H1 (cell line): ENCODE measurements at regions not wholly inside any gene's neighbourhood (a gene's known extent, or its start where the extent isn't known, plus 50 kb on each side); places are given as distances from the start of the nearest gene placed in this dataset.

ENCODE experiments used
- CTCF ChIA-PET: fragments of 300-600 bp; sonication (Branson Sonifier 250); formaldehyde crosslinking; loops from one replicate; lab custom pipeline; 2021; ENCODE audit not compliant: partially characterized antibody; lab: Charles Lee
- POLR2A ChIA-PET: fragments of 300-600 bp; sonication (Branson Sonifier 250); formaldehyde crosslinking; loops from one replicate; lab custom pipeline; 2021; ENCODE audit warnings: inconsistent platforms; ENCODE audit not compliant: partially characterized antibody; lab: Charles Lee
- DNase-seq, 2 experiments: peaks; one replicate each; pipeline versions ENCODE4 v3.0.0 to v3.0.0-alpha.2; 2010 to 2022; ENCODE audit warnings: low spot score in 2 of 2, low read depth in 1 of 2, mixed read lengths in 1 of 2
- FAIRE-seq: peaks from 2 replicates; lab custom pipeline; 2011; peaks lifted over from hg19 to GRCh38; lab: Jason Lieb, UNC
- H2AFZ ChIP-seq: 2 replicates; pipeline ENCODE4 v1.8.1; 2012; ENCODE audit warnings: low read length, inconsistent platforms
- H2AK5ac ChIP-seq: 2 replicates; pipeline ENCODE4 v1.6.1; 2013; ENCODE audit warnings: low read depth, low read length
- H2BK120ac ChIP-seq: replicated peaks from 2 replicates; pipeline ENCODE3; 2013; ENCODE audit warnings: low read depth, low read length, inconsistent platforms
- H2BK12ac ChIP-seq: 2 replicates; pipeline ENCODE4 v1.6.1; 2013; ENCODE audit warnings: low read depth, low read length
- H2BK15ac ChIP-seq: 2 replicates; pipeline ENCODE4 v1.6.1; 2013; ENCODE audit warnings: low read length
- H2BK20ac ChIP-seq: 2 replicates; pipeline ENCODE4 v1.6.1; 2013; ENCODE audit warnings: low read length
- H2BK5ac ChIP-seq: 2 replicates; pipeline ENCODE4 v1.6.1; 2013; ENCODE audit warnings: low read depth, low read length
- H3K14ac ChIP-seq: 2 replicates; pipeline ENCODE4 v1.6.1; 2013; ENCODE audit warnings: inconsistent platforms; ENCODE audit not compliant: insufficient read length
- H3K18ac ChIP-seq: 2 replicates; pipeline ENCODE4 v1.6.1; 2013; ENCODE audit warnings: low read length; ENCODE audit errors: extremely low read depth
- H3K23ac ChIP-seq: 2 replicates; pipeline ENCODE4 v1.6.1; 2013; ENCODE audit warnings: inconsistent platforms; ENCODE audit not compliant: insufficient read length
- H3K23me2 ChIP-seq: 2 replicates; pipeline ENCODE4 v1.6.1; 2013; ENCODE audit warnings: low read depth, low read length
- H3K27ac ChIP-seq: 2 replicates; pipeline ENCODE4 v1.6.1; 2011; ENCODE audit warnings: low read depth, low read length, inconsistent platforms
- H3K27me3 ChIP-seq, 4 experiments: replicated peaks in 1 of 4; 1 replicate in 1 of 4; 2 replicates in 3 of 4; pipeline versions ENCODE4 v1.6.1 to v1.8.1; 2011 to 2013; ENCODE audit warnings: low read length in 3 of 4, mild to moderate bottlenecking in 3 of 4, inconsistent platforms in 2 of 4, mixed read lengths in 2 of 4, moderate library complexity in 1 of 4; ENCODE audit not compliant: control insufficient read depth in 3 of 4, insufficient read depth in 3 of 4; ENCODE audit errors: extremely low read depth in 1 of 4
- H3K36me3 ChIP-seq, 4 experiments: 2 replicates each; pipeline versions ENCODE4 v1.6.1 to v1.8.1; 2011 to 2013; ENCODE audit warnings: mild to moderate bottlenecking in 4 of 4, low read length in 3 of 4, moderate library complexity in 2 of 4, control low read depth in 1 of 4, inconsistent platforms in 1 of 4; ENCODE audit not compliant: insufficient read depth in 4 of 4, control insufficient read depth in 2 of 4
- H3K4ac ChIP-seq: replicated peaks from 2 replicates; pipeline ENCODE3; 2013; ENCODE audit warnings: low read length, low read depth, mixed read lengths, inconsistent platforms; ENCODE audit not compliant: insufficient read length
- H3K4me1 ChIP-seq, 4 experiments: replicated peaks in 1 of 4; 1 replicate in 1 of 4; 2 replicates in 3 of 4; pipeline versions ENCODE4 v1.6.1 to v1.8.1; 2011 to 2013; ENCODE audit warnings: low read length in 3 of 4, inconsistent platforms in 2 of 4, mixed read lengths in 1 of 4; ENCODE audit not compliant: insufficient read depth in 4 of 4, control insufficient read depth in 3 of 4
- H3K4me2 ChIP-seq, 2 experiments: 2 replicates each; pipeline versions ENCODE4 v1.6.1 to v1.8.1; 2011 to 2013; ENCODE audit warnings: low read depth in 2 of 2, low read length in 2 of 2, control low read depth in 1 of 2, inconsistent platforms in 1 of 2, mild to moderate bottlenecking in 1 of 2; ENCODE audit not compliant: insufficient read depth in 1 of 2
- H3K4me3 ChIP-seq, 4 experiments: fragments of 200-600, 300-600 bp in 1 of 4; sonication (generic), shearing (Covaris generic), sonication (Bioruptor Twin) in 1 of 4; 2 replicates each; pipeline versions ENCODE4 v1.5.1 to v1.8.1; 2011 to 2016; ENCODE audit warnings: low read length in 4 of 4, low read depth in 3 of 4, control low read depth in 2 of 4, inconsistent platforms in 2 of 4, mild to moderate bottlenecking in 2 of 4, mixed read lengths in 1 of 4, moderate library complexity in 1 of 4; ENCODE audit not compliant: insufficient read depth in 2 of 4; ENCODE audit errors: extremely low read depth in 1 of 4
- H3K56ac ChIP-seq: replicated peaks from 2 replicates; pipeline ENCODE3; 2013; ENCODE audit warnings: low read depth, mild to moderate bottlenecking, mixed read lengths, low read length, inconsistent platforms; ENCODE audit not compliant: insufficient read length
- H3K79me1 ChIP-seq: 2 replicates; pipeline ENCODE4 v1.6.1; 2013; ENCODE audit warnings: low read depth, low read length, control low read depth
- H3K79me2 ChIP-seq, 2 experiments: 2 replicates each; pipeline versions ENCODE4 v1.6.1 to v1.8.1; 2012 to 2013; ENCODE audit warnings: low read length in 2 of 2, mild to moderate bottlenecking in 2 of 2, inconsistent platforms in 1 of 2; ENCODE audit not compliant: insufficient read depth in 2 of 2, control insufficient read depth in 1 of 2
- H3K9ac ChIP-seq, 4 experiments: replicated peaks in 1 of 4; 1 replicate in 1 of 4; 2 replicates in 3 of 4; pipeline versions ENCODE4 v1.6.1 to v1.8.1; 2011 to 2013; ENCODE audit warnings: low read depth in 3 of 4, low read length in 3 of 4, control low read depth in 2 of 4, mild to moderate bottlenecking in 2 of 4, moderate library complexity in 2 of 4, inconsistent platforms in 1 of 4; ENCODE audit errors: extremely low read depth in 1 of 4
- H3K9me3 ChIP-seq, 2 experiments: 2 replicates each; pipeline versions ENCODE4 v1.6.1 to v1.8.1; 2012 to 2013; ENCODE audit warnings: mild to moderate bottlenecking in 2 of 2, moderate library complexity in 2 of 2, control low read depth in 1 of 2, inconsistent platforms in 1 of 2, low read depth in 1 of 2, low read length in 1 of 2, mixed read lengths in 1 of 2; ENCODE audit not compliant: insufficient read depth in 2 of 2
- H4K20me1 ChIP-seq, 2 experiments: replicated peaks in 1 of 2; 2 replicates each; pipeline versions ENCODE3 to v1.8.1; 2011 to 2013; ENCODE audit warnings: inconsistent platforms in 2 of 2, low read length in 2 of 2, mild to moderate bottlenecking in 1 of 2; ENCODE audit not compliant: insufficient read depth in 2 of 2, control insufficient read depth in 1 of 2
- H4K5ac ChIP-seq: 2 replicates; pipeline ENCODE4 v1.6.1; 2013; ENCODE audit warnings: low read length, low read depth, mixed read lengths, inconsistent platforms; ENCODE audit not compliant: insufficient read length
- H4K8ac ChIP-seq: 2 replicates; pipeline ENCODE4 v1.8.0; 2013; ENCODE audit warnings: mild to moderate bottlenecking, moderate library complexity, low read length, inconsistent platforms; ENCODE audit not compliant: insufficient read depth; ENCODE audit errors: extremely low read depth
- H4K91ac ChIP-seq: replicated peaks from 2 replicates; pipeline ENCODE3; 2013; ENCODE audit warnings: low read length, mixed read lengths, inconsistent platforms; ENCODE audit not compliant: insufficient read length
- CBX5 ChIP-seq: fragments of 300-800, 300-1000 bp; sonication (generic); IDR thresholded peaks from 2 replicates; pipeline ENCODE4 v1.7.1; 2016; ENCODE audit warnings: antibody characterized with exemption, low read length, low read depth
- JUND ChIP-seq: IDR thresholded peaks from 2 replicates; pipeline ENCODE4 v1.6.1; 2011; ENCODE audit warnings: mild to moderate bottlenecking, improper control_type of control experiment, low read length
- MAX ChIP-seq: IDR thresholded peaks from 2 replicates; pipeline ENCODE4 v1.6.1; 2012; ENCODE audit warnings: inconsistent platforms
- POLR2AphosphoS5 ChIP-seq: IDR thresholded peaks from 2 replicates; pipeline ENCODE4 v1.6.1; 2011; ENCODE audit warnings: low read depth, low read length
- RBBP5 ChIP-seq: IDR thresholded peaks from 2 replicates; pipeline ENCODE4 v1.7.1; 2012; ENCODE audit warnings: low read depth, mild to moderate bottlenecking, inconsistent platforms, low read length, moderate library complexity, borderline replicate concordance
- SP1 ChIP-seq: IDR thresholded peaks from 2 replicates; pipeline ENCODE4 v1.6.1; 2011; ENCODE audit warnings: low read depth, low read length
- SUZ12 ChIP-seq: fragments of 200-600 bp; sonication (generic); IDR thresholded peaks from 2 replicates; pipeline ENCODE4 v1.6.1; 2012; ENCODE audit warnings: mild to moderate bottlenecking, inconsistent platforms, low read length, moderate library complexity, mixed read lengths
- WGBS, 2 experiments: shearing (Covaris generic) in 1 of 2; methylation state at CpG; one replicate each; pipeline versions ENCODE4 v1.1.6 to v1.1.7; 2013 to 2015; ENCODE audit warnings: low lambda C conversion rate in 2 of 2, mixed read lengths in 2 of 2, inconsistent platforms in 1 of 2, low coverage in 1 of 2, missing lambda C conversion rate in 1 of 2; ENCODE audit not compliant: insufficient replicate concordance in 2 of 2, insufficient coverage in 1 of 2, insufficient read length in 1 of 2; ENCODE audit errors: extremely low coverage in 1 of 2, missing lambda C conversion rate in 1 of 2; 5-methylcytosine and 5-hydroxymethylcytosine counted together

GRCh38 chr12:75722714-75723200, 211.3 kb upstream of the KRR1 start:
- H2BK15ac ChIP-seq = no peak overlapping the region
- H3K4me2 ChIP-seq = no peak overlapping the region
- peaks cover 4 to 17% (median 13%) of the 10 kb centered on the region in 4 experiments; a peak in 4 of 7 replicates for H3K4me1 ChIP-seq
- H3K23me2 ChIP-seq = no peaks in the 10 kb centered on the region
- H3K27ac ChIP-seq = no peak overlapping the region
- CTCF ChIA-PET = no interaction called here
- no peaks in the 10 kb centered on the region; a peak in 1 of 7 replicates for H3K27me3 ChIP-seq
- no peaks in the 10 kb centered on the region for H3K9me3 ChIP-seq
- H3K4ac ChIP-seq = no peak overlapping the region
- H3K14ac ChIP-seq = no peak overlapping the region
- no peak overlapping the region for H4K5ac ChIP-seq
- no peak for FAIRE-seq
- H2AFZ ChIP-seq = no peak overlapping the region
- H4K8ac ChIP-seq = no peak overlapping the region
- H2BK12ac ChIP-seq = 0 out of 2 replicates have a peak overlapping the region, but pooled peaks have one; percentile 5
- H4K91ac ChIP-seq = no peak overlapping the region
- no peak overlapping the region for H3K18ac ChIP-seq
- H2BK120ac ChIP-seq = no peak overlapping the region
- H3K9ac ChIP-seq = no peak overlapping the region
- no peak overlapping the region for H2BK5ac ChIP-seq
- TF ChIP-seq SUZ12 (no peak), CBX5 (no peak), SP1 (no peak), JUND (peak; percentile 88), RBBP5 (no peak), POLR2AphosphoS5 (no peak), MAX (peak; percentile 63; the same call in 1 of the 2 replicates)
- no peak overlapping the region for H3K23ac ChIP-seq
- no peak overlapping the region for H2AK5ac ChIP-seq
- 77% methylated on average over 5 of the region's 5 CpGs; no CpG with 5 or more reads in 1 of the 2 experiments for WGBS, 2 experiments
- no peaks in the 10 kb centered on the region for H3K79me1 ChIP-seq
- H3K56ac ChIP-seq = no peak overlapping the region
- POLR2A ChIA-PET = no interaction called here
- DNase-seq = no peak
- H2BK20ac ChIP-seq = 0 out of 2 replicates have a peak overlapping the region, but pooled peaks have one; percentile 2
- no peaks in the 10 kb centered on the region for H3K36me3 ChIP-seq
- H3K79me2 ChIP-seq = no peaks in the 10 kb centered on the region
- no peaks in the 10 kb centered on the region for H4K20me1 ChIP-seq
- H3K4me3 ChIP-seq = no peak overlapping the region
